Cardiac muscle cell (in vitro differentiated cells and primary cell): ENCODE measurements at regions not wholly inside any gene's neighbourhood (a gene's known extent, or its start where the extent isn't known, plus 50 kb on each side); places are given as distances from the start of the nearest gene placed in this dataset.

Experiments used
- DNase-seq, 2 donors: peaks; one replicate each; pipeline versions ENCODE4 v3.0.0 to v3.0.0-alpha.2; 2010 to 2017; ENCODE audit warnings: low read depth in 1 of 2, low spot score in 1 of 2
- H3K27ac ChIP-seq: fragments of 200-600 bp; sonication (generic); 2 replicates; pipeline ENCODE4 v1.5.1; 2016
- H3K27me3 ChIP-seq: fragments of 200-600 bp; sonication (generic); 2 replicates; pipeline ENCODE4 v1.6.0; 2016; ENCODE audit warnings: control low read depth
- H3K36me3 ChIP-seq: fragments of 200-600 bp; sonication (generic); 2 replicates; pipeline ENCODE4 v1.5.1; 2016; ENCODE audit warnings: control low read depth
- H3K4me1 ChIP-seq: fragments of 200-600 bp; sonication (generic); 2 replicates; pipeline ENCODE4 v1.8.1; 2017; ENCODE audit warnings: low read depth, mild to moderate bottlenecking, mixed run types
- H3K4me3 ChIP-seq: fragments of 200-600 bp; sonication (generic); 2 replicates; pipeline ENCODE4 v1.5.1; 2016; ENCODE audit warnings: mild to moderate bottlenecking
- H3K9me3 ChIP-seq: fragments of 200-600 bp; sonication (generic); 2 replicates; pipeline ENCODE4 v1.5.1; 2017; ENCODE audit warnings: low read depth, mild to moderate bottlenecking, control low read depth
- TF ChIP-seq, protein P1 (sequence below): IDR thresholded peaks from 2 replicates; pipeline ENCODE4 v1.5.1; 2012; ENCODE audit warnings: low read depth, mild to moderate bottlenecking, low read length

DNA sequence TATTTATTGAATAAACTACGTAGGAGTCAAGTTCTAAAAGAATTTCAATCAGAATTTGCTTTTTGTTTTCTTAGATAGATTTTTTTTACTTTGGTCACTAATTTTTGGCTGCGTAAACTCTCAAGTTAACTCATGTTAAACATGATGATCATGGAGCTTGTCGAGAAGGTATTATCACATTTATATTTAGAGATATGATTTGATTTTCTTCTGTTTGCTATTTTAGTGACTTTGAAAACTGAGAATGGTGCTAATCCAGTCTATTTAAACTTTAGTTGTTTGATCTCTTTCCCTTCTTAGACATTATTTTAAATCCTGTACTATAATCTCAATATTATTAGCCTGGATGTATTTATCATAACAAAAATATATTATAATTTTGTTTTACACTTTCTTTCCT lies 179.4 kb upstream of the SEMA3C start:
- no peaks in the 10 kb centered on the region for H3K27me3 ChIP-seq
- H3K4me1 ChIP-seq, result peaks cover 7% of the 10 kb centered on the region
- H3K27ac ChIP-seq, result no peak overlapping the region
- H3K9me3 ChIP-seq, result no peaks in the 10 kb centered on the region
- no peak for DNase-seq
- no peaks in the 10 kb centered on the region for H3K36me3 ChIP-seq
- no peak overlapping the region for H3K4me3 ChIP-seq
- TF ChIP-seq, protein P1, sequence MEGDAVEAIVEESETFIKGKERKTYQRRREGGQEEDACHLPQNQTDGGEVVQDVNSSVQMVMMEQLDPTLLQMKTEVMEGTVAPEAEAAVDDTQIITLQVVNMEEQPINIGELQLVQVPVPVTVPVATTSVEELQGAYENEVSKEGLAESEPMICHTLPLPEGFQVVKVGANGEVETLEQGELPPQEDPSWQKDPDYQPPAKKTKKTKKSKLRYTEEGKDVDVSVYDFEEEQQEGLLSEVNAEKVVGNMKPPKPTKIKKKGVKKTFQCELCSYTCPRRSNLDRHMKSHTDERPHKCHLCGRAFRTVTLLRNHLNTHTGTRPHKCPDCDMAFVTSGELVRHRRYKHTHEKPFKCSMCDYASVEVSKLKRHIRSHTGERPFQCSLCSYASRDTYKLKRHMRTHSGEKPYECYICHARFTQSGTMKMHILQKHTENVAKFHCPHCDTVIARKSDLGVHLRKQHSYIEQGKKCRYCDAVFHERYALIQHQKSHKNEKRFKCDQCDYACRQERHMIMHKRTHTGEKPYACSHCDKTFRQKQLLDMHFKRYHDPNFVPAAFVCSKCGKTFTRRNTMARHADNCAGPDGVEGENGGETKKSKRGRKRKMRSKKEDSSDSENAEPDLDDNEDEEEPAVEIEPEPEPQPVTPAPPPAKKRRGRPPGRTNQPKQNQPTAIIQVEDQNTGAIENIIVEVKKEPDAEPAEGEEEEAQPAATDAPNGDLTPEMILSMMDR, result no peak

GRCh38 chr7:81094952-81095351 lies 176.1 kb upstream of the SEMA3C start:
- TF ChIP-seq, protein P1, result no peak
- H3K36me3 ChIP-seq, result no peaks in the 10 kb centered on the region
- H3K27me3 ChIP-seq, result no peaks in the 10 kb centered on the region
- H3K4me3 ChIP-seq, result no peak overlapping the region
- H3K4me1 ChIP-seq, result peaks cover 7% of the 10 kb centered on the region
- DNase-seq, result no peak
- H3K9me3 ChIP-seq, result no peaks in the 10 kb centered on the region
- no peak overlapping the region for H3K27ac ChIP-seq

DNA sequence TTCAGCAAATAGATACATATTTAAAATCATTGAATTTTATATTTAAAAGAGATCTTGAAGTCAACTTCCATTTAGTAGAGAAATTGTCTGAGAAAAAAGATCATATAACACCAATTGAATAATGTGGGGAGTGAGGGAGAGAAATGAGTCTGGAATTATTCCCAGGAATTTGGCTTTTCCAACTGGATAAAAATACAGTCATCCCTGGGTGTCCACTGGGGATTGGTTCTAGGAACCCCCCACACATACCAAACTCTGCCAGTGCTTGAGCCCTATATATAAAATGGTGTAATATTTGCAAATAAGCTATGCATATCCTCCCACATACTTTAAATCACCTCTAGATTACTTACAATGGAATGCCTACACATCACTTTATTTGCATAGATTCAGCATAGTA lies 162.8 kb upstream of the SEMA3C start:
- H3K9me3 ChIP-seq, result no peaks in the 10 kb centered on the region
- peaks cover 8% of the 10 kb centered on the region for H3K4me1 ChIP-seq
- TF ChIP-seq, protein P1, result no peak
- H3K27ac ChIP-seq, result no peak overlapping the region
- no peak overlapping the region for H3K4me3 ChIP-seq
- no peaks in the 10 kb centered on the region for H3K36me3 ChIP-seq
- no peaks in the 10 kb centered on the region for H3K27me3 ChIP-seq
- DNase-seq, result peak in 1 of 2 donors; percentile 40

GRCh38 chr7:81080553-81080952 lies 161.7 kb upstream of the SEMA3C start:
- H3K27ac ChIP-seq, result no peak overlapping the region
- H3K4me3 ChIP-seq, result no peak overlapping the region
- TF ChIP-seq, protein P1, result no peak

DNA sequence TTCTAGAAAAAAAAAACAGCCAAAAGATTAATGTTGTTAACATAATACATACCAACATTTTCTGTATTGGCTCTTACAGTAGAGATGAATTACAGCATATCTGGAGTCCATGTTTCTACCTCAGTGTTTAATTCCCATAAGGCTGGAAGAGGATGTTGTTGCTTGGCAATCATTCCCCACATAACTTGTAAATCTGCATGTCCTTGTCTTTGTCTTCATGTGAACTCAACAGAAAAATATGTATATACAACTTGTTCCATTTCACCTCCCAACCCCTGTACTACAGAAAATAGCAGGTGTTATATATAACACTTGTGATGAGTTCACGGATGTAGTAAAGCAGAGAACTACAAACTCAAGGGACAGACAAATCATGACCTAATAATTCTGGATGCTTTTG lies 160.9 kb upstream of the SEMA3C start:
- no peak for DNase-seq
- H3K27me3 ChIP-seq, result no peaks in the 10 kb centered on the region
- TF ChIP-seq, protein P1, result no peak
- H3K9me3 ChIP-seq, result no peaks in the 10 kb centered on the region
- H3K4me3 ChIP-seq, result no peak overlapping the region
- peaks cover 3% of the 10 kb centered on the region for H3K4me1 ChIP-seq
- H3K27ac ChIP-seq, result no peak overlapping the region
- no peaks in the 10 kb centered on the region for H3K36me3 ChIP-seq

More at GRCh38 chr7:81080553-81080952, 161.7 kb upstream of the SEMA3C start:
- Histone ChIP-seq H3K27me3 (no peaks in the 10 kb centered on the region), H3K36me3 (no peaks in the 10 kb centered on the region), H3K9me3 (no peaks in the 10 kb centered on the region), H3K4me1 (peaks cover 8% of the 10 kb centered on the region)
- no peak for DNase-seq

- no peak overlapping the region for H3K27ac ChIP-seq
- H3K4me1 ChIP-seq, result no peaks in the 10 kb centered on the region
- H3K27me3 ChIP-seq, result no peaks in the 10 kb centered on the region
- no peaks in the 10 kb centered on the region for H3K9me3 ChIP-seq
- no peaks in the 10 kb centered on the region for H3K36me3 ChIP-seq
- no peak overlapping the region for H3K4me3 ChIP-seq
- TF ChIP-seq, protein P1, result no peak
- DNase-seq, result no peak
These were observed 156.3 kb upstream of the SEMA3C start for GRCh38 chr7:81075150-81075549.
